ENCODE measurements at regions not wholly inside any gene's neighbourhood (a gene's known extent, or its start where the extent isn't known, plus 50 kb on each side); places are given as distances from the start of the nearest gene placed in this dataset.

- no peak for TF ChIP-seq CTCF (IDR thresholded peaks at IDR 0.05)
- TF ChIP-seq POLR2A (IDR thresholded peaks at IDR 0.05), result no peak
- TF ChIP-seq EP300 (IDR thresholded peaks at IDR 0.05), result no peak
Measured at GRCh38 chr5:68398146-68398812, 182.7 kb downstream of the PIK3R1 start.

Data from ovary (tissue), 3 donors.